Keratinocyte (primary cell): ENCODE measurements at regions not wholly inside any gene's neighbourhood (a gene's known extent, or its start where the extent isn't known, plus 50 kb on each side); places are given as distances from the start of the nearest gene placed in this dataset.

Experiments
- CTCF ChIP-seq, 3 experiments: IDR thresholded peaks in 1 of 3; conservative IDR thresholded peaks in 1 of 3; optimal IDR thresholded peaks in 1 of 3; 2 replicates in 2 of 3; 3 replicates in 1 of 3; pipeline versions ENCODE3 to v1.5.1; 2011; ENCODE audit warnings: low read length in 3 of 3, mild to moderate bottlenecking in 3 of 3, moderate library complexity in 2 of 3, control low read depth in 1 of 3, inconsistent platforms in 1 of 3; ENCODE audit not compliant: insufficient read depth in 2 of 3; ENCODE audit errors: extremely low read depth in 1 of 3
- EZH2 ChIP-seq: IDR thresholded peaks from one replicate; pipeline ENCODE4 v1.6.1; 2012; ENCODE audit warnings: inconsistent platforms, mild to moderate bottlenecking, low read length, moderate library complexity

DNA sequence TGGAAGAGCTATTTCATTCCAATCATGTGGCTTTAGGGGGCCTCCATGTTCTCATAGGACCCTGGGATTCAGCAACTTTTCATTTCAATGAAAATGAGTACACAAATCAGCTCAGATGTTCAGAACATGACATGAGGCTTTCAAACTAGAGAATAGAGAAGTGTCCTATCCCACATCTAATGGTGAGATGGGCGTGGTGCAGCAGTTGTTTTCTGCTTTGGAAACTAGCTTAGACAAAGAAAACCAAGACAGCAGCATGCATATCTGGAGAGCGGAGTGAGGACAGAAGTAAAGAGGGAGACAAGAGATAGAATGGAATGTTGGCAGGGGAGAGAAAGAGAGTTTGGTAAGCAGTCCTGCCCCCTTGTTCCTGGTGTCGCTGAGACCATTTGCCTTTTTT is 1009.1 kb upstream of the IGFBP7 start:
- TF ChIP-seq CTCF (optimal IDR thresholded peaks at IDR 0.05 in 1 of 3, IDR thresholded peaks at IDR 0.05 in 1 of 3, conservative IDR thresholded peaks at IDR 0.05 in 1 of 3; ENCODE audit: extremely low read depth in 1 of 3, insufficient read depth in 2 of 3, low read length in 3 of 3) (no peak), EZH2 (no peak)
